ENCODE measurements at regions not wholly inside any gene's neighbourhood (a gene's known extent, or its start where the extent isn't known, plus 50 kb on each side); places are given as distances from the start of the nearest gene placed in this dataset.

GRCh38 chr11:130560781-130561109, 112.3 kb downstream of the ADAMTS15 start:
- no peak for TF ChIP-seq CTCF (IDR thresholded peaks at IDR 0.05; ENCODE audit: insufficient read depth, low read length)
- TF ChIP-seq GABPA (IDR thresholded peaks at IDR 0.05; ENCODE audit: low read depth): no peak
- TF ChIP-seq REST (IDR thresholded peaks at IDR 0.05; ENCODE audit: insufficient replicate concordance, low read depth): no peak
- no peak for TF ChIP-seq POLR2AphosphoS5 (IDR thresholded peaks at IDR 0.05; ENCODE audit: low read depth)
